ENCODE measurements at regions not wholly inside any gene's neighbourhood (a gene's known extent, or its start where the extent isn't known, plus 50 kb on each side); places are given as distances from the start of the nearest gene placed in this dataset.

DNA sequence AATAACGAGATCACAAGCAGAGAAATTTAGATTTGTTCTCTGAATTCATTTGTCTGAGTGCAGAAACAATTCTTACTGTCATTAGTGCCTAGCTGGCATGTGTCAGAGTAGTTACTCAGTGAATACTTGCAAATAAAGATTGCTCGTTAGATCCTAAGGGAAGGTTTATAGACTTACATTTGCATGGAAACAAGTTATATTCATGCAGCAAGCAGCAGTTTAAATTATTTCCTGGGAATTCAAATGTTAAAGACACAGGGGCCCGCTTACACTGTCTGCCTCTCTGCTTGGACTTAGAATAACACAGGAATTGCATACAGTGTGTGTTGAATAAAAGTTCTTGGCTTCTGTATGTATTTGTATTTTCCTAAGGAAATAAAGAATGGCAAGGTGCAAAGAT lies 680.6 kb upstream of the NECTIN3 start:
- ATAC-seq, result 0 out of 2 replicates have a peak, but pooled peaks have one; percentile 30
- H3K27me3 Mint-ChIP-seq (ENCODE audit: low read depth), result no peaks in the 10 kb centered on the region
- H3K4me1 Mint-ChIP-seq, result peaks cover 34% of the 10 kb centered on the region
- ChIA-PET POLR2A (no interaction called here), CTCF (no interaction called here)
- H3K36me3 Mint-ChIP-seq, result no peaks in the 10 kb centered on the region
- TF ChIP-seq, protein P1, sequence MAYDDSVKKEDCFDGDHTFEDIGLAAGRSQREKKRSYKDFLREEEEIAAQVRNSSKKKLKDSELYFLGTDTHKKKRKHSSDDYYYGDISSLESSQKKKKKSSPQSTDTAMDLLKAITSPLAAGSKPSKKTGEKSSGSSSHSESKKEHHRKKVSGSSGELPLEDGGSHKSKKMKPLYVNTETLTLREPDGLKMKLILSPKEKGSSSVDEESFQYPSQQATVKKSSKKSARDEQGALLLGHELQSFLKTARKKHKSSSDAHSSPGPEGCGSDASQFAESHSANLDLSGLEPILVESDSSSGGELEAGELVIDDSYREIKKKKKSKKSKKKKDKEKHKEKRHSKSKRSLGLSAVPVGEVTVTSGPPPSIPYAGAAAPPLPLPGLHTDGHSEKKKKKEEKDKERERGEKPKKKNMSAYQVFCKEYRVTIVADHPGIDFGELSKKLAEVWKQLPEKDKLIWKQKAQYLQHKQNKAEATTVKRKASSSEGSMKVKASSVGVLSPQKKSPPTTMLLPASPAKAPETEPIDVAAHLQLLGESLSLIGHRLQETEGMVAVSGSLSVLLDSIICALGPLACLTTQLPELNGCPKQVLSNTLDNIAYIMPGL (CRISPR knock-in tag; IDR thresholded peaks at IDR 0.05), result no peak
- TF ChIP-seq, protein P2, sequence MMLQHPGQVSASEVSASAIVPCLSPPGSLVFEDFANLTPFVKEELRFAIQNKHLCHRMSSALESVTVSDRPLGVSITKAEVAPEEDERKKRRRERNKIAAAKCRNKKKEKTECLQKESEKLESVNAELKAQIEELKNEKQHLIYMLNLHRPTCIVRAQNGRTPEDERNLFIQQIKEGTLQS (CRISPR knock-in tag; conservative IDR thresholded peaks at IDR 0.05), result no peak
- no peak for TF ChIP-seq TEAD1 (CRISPR knock-in tag; IDR thresholded peaks at IDR 0.05)
- TF ChIP-seq, protein P3, sequence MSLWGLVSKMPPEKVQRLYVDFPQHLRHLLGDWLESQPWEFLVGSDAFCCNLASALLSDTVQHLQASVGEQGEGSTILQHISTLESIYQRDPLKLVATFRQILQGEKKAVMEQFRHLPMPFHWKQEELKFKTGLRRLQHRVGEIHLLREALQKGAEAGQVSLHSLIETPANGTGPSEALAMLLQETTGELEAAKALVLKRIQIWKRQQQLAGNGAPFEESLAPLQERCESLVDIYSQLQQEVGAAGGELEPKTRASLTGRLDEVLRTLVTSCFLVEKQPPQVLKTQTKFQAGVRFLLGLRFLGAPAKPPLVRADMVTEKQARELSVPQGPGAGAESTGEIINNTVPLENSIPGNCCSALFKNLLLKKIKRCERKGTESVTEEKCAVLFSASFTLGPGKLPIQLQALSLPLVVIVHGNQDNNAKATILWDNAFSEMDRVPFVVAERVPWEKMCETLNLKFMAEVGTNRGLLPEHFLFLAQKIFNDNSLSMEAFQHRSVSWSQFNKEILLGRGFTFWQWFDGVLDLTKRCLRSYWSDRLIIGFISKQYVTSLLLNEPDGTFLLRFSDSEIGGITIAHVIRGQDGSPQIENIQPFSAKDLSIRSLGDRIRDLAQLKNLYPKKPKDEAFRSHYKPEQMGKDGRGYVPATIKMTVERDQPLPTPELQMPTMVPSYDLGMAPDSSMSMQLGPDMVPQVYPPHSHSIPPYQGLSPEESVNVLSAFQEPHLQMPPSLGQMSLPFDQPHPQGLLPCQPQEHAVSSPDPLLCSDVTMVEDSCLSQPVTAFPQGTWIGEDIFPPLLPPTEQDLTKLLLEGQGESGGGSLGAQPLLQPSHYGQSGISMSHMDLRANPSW (CRISPR knock-in tag; conservative IDR thresholded peaks at IDR 0.05; ENCODE audit: low read depth), result no peak
- TF ChIP-seq ZNF396 (CRISPR knock-in tag; IDR thresholded peaks at IDR 0.05; ENCODE audit: borderline replicate concordance), result no peak
- TF ChIP-seq, protein P4, sequence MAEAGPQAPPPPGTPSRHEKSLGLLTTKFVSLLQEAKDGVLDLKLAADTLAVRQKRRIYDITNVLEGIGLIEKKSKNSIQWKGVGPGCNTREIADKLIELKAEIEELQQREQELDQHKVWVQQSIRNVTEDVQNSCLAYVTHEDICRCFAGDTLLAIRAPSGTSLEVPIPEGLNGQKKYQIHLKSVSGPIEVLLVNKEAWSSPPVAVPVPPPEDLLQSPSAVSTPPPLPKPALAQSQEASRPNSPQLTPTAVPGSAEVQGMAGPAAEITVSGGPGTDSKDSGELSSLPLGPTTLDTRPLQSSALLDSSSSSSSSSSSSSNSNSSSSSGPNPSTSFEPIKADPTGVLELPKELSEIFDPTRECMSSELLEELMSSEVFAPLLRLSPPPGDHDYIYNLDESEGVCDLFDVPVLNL (CRISPR knock-in tag; IDR thresholded peaks at IDR 0.05; ENCODE audit: borderline replicate concordance, low read depth), result no peak
- TF ChIP-seq, protein P5, sequence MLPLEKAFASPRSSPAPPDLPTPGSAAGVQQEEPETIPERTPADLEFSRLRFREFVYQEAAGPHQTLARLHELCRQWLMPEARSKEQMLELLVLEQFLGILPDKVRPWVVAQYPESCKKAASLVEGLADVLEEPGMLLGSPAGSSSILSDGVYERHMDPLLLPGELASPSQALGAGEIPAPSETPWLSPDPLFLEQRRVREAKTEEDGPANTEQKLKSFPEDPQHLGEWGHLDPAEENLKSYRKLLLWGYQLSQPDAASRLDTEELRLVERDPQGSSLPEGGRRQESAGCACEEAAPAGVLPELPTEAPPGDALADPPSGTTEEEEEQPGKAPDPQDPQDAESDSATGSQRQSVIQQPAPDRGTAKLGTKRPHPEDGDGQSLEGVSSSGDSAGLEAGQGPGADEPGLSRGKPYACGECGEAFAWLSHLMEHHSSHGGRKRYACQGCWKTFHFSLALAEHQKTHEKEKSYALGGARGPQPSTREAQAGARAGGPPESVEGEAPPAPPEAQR (CRISPR knock-in tag; IDR thresholded peaks at IDR 0.05), result no peak
- no peak for TF ChIP-seq ELF4 (CRISPR knock-in tag; IDR thresholded peaks at IDR 0.05; ENCODE audit: low read depth)
- no peak for TF ChIP-seq ZNF317 (CRISPR knock-in tag; IDR thresholded peaks at IDR 0.05; ENCODE audit: borderline replicate concordance, low read depth)
- no peak for TF ChIP-seq NR2C2 (CRISPR knock-in tag; IDR thresholded peaks at IDR 0.05)
- TF ChIP-seq SOX15 (CRISPR knock-in tag; IDR thresholded peaks at IDR 0.05), result no peak
- TF ChIP-seq SMAD3 (CRISPR knock-in tag; IDR thresholded peaks at IDR 0.05; ENCODE audit: borderline replicate concordance), result no peak
- TF ChIP-seq, protein P6, sequence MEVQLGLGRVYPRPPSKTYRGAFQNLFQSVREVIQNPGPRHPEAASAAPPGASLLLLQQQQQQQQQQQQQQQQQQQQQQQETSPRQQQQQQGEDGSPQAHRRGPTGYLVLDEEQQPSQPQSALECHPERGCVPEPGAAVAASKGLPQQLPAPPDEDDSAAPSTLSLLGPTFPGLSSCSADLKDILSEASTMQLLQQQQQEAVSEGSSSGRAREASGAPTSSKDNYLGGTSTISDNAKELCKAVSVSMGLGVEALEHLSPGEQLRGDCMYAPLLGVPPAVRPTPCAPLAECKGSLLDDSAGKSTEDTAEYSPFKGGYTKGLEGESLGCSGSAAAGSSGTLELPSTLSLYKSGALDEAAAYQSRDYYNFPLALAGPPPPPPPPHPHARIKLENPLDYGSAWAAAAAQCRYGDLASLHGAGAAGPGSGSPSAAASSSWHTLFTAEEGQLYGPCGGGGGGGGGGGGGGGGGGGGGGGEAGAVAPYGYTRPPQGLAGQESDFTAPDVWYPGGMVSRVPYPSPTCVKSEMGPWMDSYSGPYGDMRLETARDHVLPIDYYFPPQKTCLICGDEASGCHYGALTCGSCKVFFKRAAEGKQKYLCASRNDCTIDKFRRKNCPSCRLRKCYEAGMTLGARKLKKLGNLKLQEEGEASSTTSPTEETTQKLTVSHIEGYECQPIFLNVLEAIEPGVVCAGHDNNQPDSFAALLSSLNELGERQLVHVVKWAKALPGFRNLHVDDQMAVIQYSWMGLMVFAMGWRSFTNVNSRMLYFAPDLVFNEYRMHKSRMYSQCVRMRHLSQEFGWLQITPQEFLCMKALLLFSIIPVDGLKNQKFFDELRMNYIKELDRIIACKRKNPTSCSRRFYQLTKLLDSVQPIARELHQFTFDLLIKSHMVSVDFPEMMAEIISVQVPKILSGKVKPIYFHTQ (CRISPR knock-in tag; IDR thresholded peaks at IDR 0.05), result no peak
- TF ChIP-seq KAT7 (CRISPR knock-in tag; IDR thresholded peaks at IDR 0.05; ENCODE audit: borderline replicate concordance), result no peak
- TF ChIP-seq, protein P7, sequence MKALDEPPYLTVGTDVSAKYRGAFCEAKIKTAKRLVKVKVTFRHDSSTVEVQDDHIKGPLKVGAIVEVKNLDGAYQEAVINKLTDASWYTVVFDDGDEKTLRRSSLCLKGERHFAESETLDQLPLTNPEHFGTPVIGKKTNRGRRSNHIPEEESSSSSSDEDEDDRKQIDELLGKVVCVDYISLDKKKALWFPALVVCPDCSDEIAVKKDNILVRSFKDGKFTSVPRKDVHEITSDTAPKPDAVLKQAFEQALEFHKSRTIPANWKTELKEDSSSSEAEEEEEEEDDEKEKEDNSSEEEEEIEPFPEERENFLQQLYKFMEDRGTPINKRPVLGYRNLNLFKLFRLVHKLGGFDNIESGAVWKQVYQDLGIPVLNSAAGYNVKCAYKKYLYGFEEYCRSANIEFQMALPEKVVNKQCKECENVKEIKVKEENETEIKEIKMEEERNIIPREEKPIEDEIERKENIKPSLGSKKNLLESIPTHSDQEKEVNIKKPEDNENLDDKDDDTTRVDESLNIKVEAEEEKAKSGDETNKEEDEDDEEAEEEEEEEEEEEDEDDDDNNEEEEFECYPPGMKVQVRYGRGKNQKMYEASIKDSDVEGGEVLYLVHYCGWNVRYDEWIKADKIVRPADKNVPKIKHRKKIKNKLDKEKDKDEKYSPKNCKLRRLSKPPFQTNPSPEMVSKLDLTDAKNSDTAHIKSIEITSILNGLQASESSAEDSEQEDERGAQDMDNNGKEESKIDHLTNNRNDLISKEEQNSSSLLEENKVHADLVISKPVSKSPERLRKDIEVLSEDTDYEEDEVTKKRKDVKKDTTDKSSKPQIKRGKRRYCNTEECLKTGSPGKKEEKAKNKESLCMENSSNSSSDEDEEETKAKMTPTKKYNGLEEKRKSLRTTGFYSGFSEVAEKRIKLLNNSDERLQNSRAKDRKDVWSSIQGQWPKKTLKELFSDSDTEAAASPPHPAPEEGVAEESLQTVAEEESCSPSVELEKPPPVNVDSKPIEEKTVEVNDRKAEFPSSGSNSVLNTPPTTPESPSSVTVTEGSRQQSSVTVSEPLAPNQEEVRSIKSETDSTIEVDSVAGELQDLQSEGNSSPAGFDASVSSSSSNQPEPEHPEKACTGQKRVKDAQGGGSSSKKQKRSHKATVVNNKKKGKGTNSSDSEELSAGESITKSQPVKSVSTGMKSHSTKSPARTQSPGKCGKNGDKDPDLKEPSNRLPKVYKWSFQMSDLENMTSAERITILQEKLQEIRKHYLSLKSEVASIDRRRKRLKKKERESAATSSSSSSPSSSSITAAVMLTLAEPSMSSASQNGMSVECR (CRISPR knock-in tag; IDR thresholded peaks at IDR 0.05; ENCODE audit: borderline replicate concordance), result no peak
- TF ChIP-seq, protein P8, sequence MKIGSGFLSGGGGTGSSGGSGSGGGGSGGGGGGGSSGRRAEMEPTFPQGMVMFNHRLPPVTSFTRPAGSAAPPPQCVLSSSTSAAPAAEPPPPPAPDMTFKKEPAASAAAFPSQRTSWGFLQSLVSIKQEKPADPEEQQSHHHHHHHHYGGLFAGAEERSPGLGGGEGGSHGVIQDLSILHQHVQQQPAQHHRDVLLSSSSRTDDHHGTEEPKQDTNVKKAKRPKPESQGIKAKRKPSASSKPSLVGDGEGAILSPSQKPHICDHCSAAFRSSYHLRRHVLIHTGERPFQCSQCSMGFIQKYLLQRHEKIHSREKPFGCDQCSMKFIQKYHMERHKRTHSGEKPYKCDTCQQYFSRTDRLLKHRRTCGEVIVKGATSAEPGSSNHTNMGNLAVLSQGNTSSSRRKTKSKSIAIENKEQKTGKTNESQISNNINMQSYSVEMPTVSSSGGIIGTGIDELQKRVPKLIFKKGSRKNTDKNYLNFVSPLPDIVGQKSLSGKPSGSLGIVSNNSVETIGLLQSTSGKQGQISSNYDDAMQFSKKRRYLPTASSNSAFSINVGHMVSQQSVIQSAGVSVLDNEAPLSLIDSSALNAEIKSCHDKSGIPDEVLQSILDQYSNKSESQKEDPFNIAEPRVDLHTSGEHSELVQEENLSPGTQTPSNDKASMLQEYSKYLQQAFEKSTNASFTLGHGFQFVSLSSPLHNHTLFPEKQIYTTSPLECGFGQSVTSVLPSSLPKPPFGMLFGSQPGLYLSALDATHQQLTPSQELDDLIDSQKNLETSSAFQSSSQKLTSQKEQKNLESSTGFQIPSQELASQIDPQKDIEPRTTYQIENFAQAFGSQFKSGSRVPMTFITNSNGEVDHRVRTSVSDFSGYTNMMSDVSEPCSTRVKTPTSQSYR (CRISPR knock-in tag; IDR thresholded peaks at IDR 0.05), result no peak
- H3K4me3 Mint-ChIP-seq, result peak overlapping the region; percentile 12; the same call in 1 of the 2 replicates
- DNase-seq (ENCODE audit: low spot score), result no peak
- H3K27ac Mint-ChIP-seq, result peak overlapping the region; percentile 78
- H3K9me3 Mint-ChIP-seq, result peaks cover 14% of the 10 kb centered on the region; the same call in 1 of the 2 replicates

Measured in WTC11 (cell line).